Heart right ventricle (tissue), 16 donors: ENCODE measurements at regions not wholly inside any gene's neighbourhood (a gene's known extent, or its start where the extent isn't known, plus 50 kb on each side); places are given as distances from the start of the nearest gene placed in this dataset.

Source experiments
- ATAC-seq, 8 donors: fragments of 200-7000 bp; cut with Tn5 transposase; one replicate each; pipeline ENCODE4 v1.9.1; 2020; ENCODE audit warnings: mild to moderate bottlenecking in 8 of 8, moderate library complexity in 8 of 8, moderate number of reproducible peaks in 1 of 8
- DNase-seq, 2 donors: peaks; one replicate each; pipeline ENCODE4 v3.0.0-alpha.2; 2020
- H3K27ac ChIP-seq, 10 donors: fragments of 200-600 bp; sonication (generic) in 2 of 10; one replicate each; pipeline versions ENCODE4 v1.5.0 to v1.8.0; 2020 to 2022; ENCODE audit warnings: mild to moderate bottlenecking in 3 of 10
- H3K27me3 ChIP-seq, 7 donors: fragments of 200-600 bp; one replicate each; pipeline ENCODE4 v1.8.0; 2021 to 2022; ENCODE audit warnings: mild to moderate bottlenecking in 2 of 7
- H3K36me3 ChIP-seq, 9 donors: fragments of 200-600 bp; sonication (generic) in 1 of 9; one replicate each; pipeline versions ENCODE4 v1.5.0 to v1.8.0; 2020 to 2022; ENCODE audit warnings: mild to moderate bottlenecking in 2 of 9
- H3K4me1 ChIP-seq, 9 donors: fragments of 200-600 bp; sonication (generic) in 1 of 9; one replicate each; pipeline versions ENCODE4 v1.5.0 to v1.8.0; 2020 to 2022; ENCODE audit warnings: mild to moderate bottlenecking in 4 of 9
- H3K4me3 ChIP-seq, 10 donors: fragments of 200-600 bp; sonication (generic) in 2 of 10; one replicate each; pipeline versions ENCODE4 v1.5.0 to v1.8.0; 2020 to 2022; ENCODE audit warnings: mild to moderate bottlenecking in 7 of 10, moderate library complexity in 2 of 10
- H3K9me3 ChIP-seq, 11 donors: fragments of 200-600 bp in 10 of 11; sonication (generic) in 2 of 11; one replicate each; pipeline versions ENCODE4 v1.5.0 to v1.8.0; 2013 to 2022; ENCODE audit warnings: mild to moderate bottlenecking in 2 of 11, control low read depth in 1 of 11, moderate library complexity in 1 of 11
- WGBS, 2 donors: extraction: QIAGEN DNeasy Blood & Tissue Kit; methylation state at CpG; one replicate each; pipeline ENCODE4 v1.1.7; 2013; ENCODE audit warnings: inconsistent platforms in 1 of 2; 5-methylcytosine and 5-hydroxymethylcytosine counted together
- intact Hi-C, 10 donors: fragments of 100-400 bp; cut with DNase I; formaldehyde crosslinking; loops; one replicate each; pipeline versions ENCODE4 v1.11.1 to v1.14.2; 2022
- TF ChIP-seq, protein P1 (sequence below), 9 donors: fragments of 200-600 bp; sonication (generic) in 2 of 9; IDR thresholded peaks; one replicate each; pipeline versions ENCODE4 v1.5.0 to v1.8.0; 2021 to 2022; ENCODE audit warnings: antibody characterized with exemption in 9 of 9, mild to moderate bottlenecking in 5 of 9, moderate library complexity in 1 of 9
- donor health status: Arrhythmogenic right ventricular cardiomyopathy.
- donor health status: ischemic (EF 13 %, LVEDD 7.1; RV severe dilation, severe dysfunction).
- donor health status: healthy with polysubstance abuse.
- donor health status: DM: no; HTN: yes; CAD: no.
- donor health status: DM: no; HTN: no; CAD: no.
- donor health status: ischemic (EF 25% LVEDD 6.9; RV normal size, moderate dysfunction).
- donor health status: ischemic (EF 25% LVEDD 5.7; RV mildly dilated, moderate dysfunction).
- donor health status: healthy.
- donor health status: DM: yes; HTN: yes; CAD: no.
- donor health status: Ischemic cardiomyopathy.
- donor health status: ischemic (EF 35%, LVEDD 5.7; RV mildly dilated, moderate dysfunction).
- donor health status: nonischemic (EF 11% LVEDD 7.7; RV severe dilation, severe dysfunction).
- donor health status: DM: yes; HTN: yes; CAD: no.
- donor health status: PGD.
- donor health status: ischemic (EF 29% LVEDD 5.4; RV normal size, mild dysfunction).
- donor health status: nonischemic (EF 23%, LVEDD 6.1; RV moderate dilation, normal function).

DNA sequence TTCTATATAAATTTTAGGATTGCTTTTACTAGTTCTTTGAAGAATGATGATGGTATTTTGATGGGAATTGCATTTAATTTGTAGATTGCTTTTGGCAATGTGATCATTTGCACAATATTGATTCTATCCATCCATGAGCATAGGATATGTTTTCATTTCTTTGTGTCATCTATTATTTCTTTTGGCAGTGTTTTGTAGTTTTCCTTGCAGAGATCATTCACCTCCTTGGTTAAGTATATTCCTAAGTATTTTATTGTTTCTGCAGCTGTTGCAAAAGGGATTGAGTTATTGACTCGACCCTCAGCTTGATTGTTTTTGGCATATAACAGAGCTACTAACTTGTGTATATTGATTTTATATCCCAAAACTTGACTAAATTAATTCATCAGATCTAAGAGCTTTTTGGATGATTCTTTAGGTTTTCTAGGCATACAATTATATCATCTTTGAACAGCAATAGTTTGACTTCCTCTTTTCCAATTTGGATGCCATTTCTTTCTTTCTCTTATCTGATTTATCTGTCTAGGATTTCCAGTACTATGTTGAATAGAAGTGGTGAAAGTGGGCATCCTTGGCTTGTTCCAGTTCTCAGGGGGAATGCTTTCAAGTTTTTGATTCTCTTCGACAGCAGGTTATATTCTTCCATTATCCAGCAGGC lies 668.1 kb downstream of the SLC16A7 start:
- 76 to 86% methylated on average over 2 of the region's 2 CpGs for WGBS, 2 donors
- H3K4me3 ChIP-seq = no peak overlapping the region
- ATAC-seq = no peak
- no peaks in the 10 kb centered on the region for H3K27me3 ChIP-seq
- no peaks in the 10 kb centered on the region for H3K9me3 ChIP-seq
- no peaks in the 10 kb centered on the region for H3K4me1 ChIP-seq
- no peak for DNase-seq
- TF ChIP-seq, protein P1, sequence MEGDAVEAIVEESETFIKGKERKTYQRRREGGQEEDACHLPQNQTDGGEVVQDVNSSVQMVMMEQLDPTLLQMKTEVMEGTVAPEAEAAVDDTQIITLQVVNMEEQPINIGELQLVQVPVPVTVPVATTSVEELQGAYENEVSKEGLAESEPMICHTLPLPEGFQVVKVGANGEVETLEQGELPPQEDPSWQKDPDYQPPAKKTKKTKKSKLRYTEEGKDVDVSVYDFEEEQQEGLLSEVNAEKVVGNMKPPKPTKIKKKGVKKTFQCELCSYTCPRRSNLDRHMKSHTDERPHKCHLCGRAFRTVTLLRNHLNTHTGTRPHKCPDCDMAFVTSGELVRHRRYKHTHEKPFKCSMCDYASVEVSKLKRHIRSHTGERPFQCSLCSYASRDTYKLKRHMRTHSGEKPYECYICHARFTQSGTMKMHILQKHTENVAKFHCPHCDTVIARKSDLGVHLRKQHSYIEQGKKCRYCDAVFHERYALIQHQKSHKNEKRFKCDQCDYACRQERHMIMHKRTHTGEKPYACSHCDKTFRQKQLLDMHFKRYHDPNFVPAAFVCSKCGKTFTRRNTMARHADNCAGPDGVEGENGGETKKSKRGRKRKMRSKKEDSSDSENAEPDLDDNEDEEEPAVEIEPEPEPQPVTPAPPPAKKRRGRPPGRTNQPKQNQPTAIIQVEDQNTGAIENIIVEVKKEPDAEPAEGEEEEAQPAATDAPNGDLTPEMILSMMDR (IDR thresholded peaks at IDR 0.05) = no peak
- intact Hi-C loops = no loop called here
- H3K27ac ChIP-seq = no peak overlapping the region
- no peaks in the 10 kb centered on the region for H3K36me3 ChIP-seq

DNA sequence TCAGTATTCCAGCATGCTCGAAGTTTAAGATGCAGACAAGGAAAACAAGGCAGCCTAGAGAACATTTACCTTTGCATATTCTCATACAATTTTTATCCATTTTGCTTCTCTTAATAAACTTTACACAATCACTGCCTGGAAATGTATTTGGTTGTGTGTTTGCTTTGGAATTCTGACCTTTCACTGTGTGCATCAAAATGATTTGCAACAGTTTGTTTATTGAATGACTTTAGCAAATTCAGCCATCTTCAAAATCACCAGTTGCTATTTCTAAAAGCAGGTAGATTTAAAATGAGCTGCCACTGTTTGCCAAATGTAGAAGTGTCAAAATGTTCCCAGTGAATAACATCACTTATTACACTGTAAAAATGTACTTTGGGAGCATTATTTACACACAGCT lies 669.9 kb downstream of the SLC16A7 start:
- 71 to 80% methylated on average over 1 of the region's 1 CpG for WGBS, 2 donors
- H3K27me3 ChIP-seq = no peaks in the 10 kb centered on the region
- ATAC-seq (no peak), DNase-seq (no peak)
- intact Hi-C loops = no loop called here
- TF ChIP-seq, protein P1 (IDR thresholded peaks at IDR 0.05) = no peak
- H3K27ac ChIP-seq = no peak overlapping the region
- no peaks in the 10 kb centered on the region for H3K36me3 ChIP-seq
- H3K4me3 ChIP-seq = no peak overlapping the region
- no peaks in the 10 kb centered on the region for H3K4me1 ChIP-seq
- peaks cover 0 to 13% (median 0%) of the 10 kb centered on the region in 11 donors for H3K9me3 ChIP-seq

DNA sequence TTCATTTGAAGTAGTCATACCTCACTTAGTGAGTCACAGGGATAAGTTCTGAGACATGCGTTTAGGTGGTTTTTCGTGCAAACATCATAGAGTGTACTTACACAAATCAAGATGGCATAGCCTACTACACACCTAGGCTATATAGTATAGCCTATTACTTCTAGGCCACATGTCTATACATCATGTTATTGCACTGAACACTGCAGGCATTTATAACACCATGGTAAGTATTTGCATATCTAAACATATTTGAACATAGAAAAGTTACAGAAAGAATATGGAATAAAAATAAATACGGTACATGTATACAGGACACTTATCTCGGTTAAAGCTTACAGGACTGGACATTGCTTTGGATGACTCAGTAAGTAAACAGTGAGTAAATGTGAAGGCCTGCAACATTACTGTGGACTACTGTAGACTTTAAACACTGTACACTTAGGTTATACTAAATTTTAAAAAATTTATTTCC lies 670.6 kb downstream of the SLC16A7 start:
- Histone ChIP-seq H3K36me3 (no peaks in the 10 kb centered on the region), H3K9me3 (peaks cover 0 to 16% (median 0%) of the 10 kb centered on the region in 11 donors), H3K4me1 (no peaks in the 10 kb centered on the region), H3K27ac (no peak overlapping the region), H3K4me3 (no peak overlapping the region), H3K27me3 (no peaks in the 10 kb centered on the region)
- TF ChIP-seq, protein P1 (IDR thresholded peaks at IDR 0.05) = no peak
- DNase-seq = no peak
- 80 to 87% methylated on average over 4 of the region's 4 CpGs for WGBS, 2 donors
- ATAC-seq = no peak
- intact Hi-C loops = no loop called here

DNA sequence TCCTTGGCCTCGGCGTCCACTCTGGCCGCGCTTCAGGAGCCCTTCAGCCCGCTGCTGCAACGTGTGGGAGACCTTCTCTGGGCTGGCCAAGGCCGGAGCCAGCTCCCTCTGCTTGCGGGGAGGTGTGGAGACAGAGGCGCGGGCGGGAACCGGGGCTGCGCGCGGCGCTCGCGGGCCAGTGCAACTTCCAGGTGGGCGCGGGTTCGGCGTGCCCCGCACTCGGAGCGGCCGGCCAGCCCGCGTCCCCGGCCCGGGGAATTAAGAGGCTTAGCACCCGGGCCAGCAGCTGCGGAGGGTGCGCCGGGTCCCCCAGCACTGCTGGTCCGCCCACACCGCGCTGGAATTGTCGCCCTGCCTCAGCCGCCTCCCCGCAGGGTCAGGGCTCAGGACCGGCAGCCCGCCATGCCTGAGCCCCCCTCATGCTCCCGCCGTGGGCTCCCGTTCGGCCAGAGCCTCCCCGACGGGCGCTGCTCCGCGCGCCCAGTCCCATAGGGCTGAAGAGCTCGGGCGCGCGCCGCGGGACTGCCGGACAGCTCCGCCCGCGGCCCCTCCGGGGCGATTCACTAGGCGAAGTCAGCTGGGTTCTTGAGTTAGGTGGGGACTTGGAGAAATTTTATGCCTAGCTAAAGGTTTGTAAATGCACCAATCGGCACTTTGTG lies 673.9 kb downstream of the SLC16A7 start:
- H3K9me3 ChIP-seq = peaks cover 0 to 16% (median 0%) of the 10 kb centered on the region in 11 donors
- no peaks in the 10 kb centered on the region for H3K36me3 ChIP-seq
- WGBS, 2 donors = 95 to 97% methylated on average over 66 of the region's 66 CpGs
- no peaks in the 10 kb centered on the region for H3K4me1 ChIP-seq
- intact Hi-C loops = no loop called here
- H3K27ac ChIP-seq = no peak overlapping the region
- H3K27me3 ChIP-seq = no peaks in the 10 kb centered on the region
- DNase-seq (no peak), ATAC-seq (no peak)
- H3K4me3 ChIP-seq = no peak overlapping the region
- TF ChIP-seq, protein P1 (IDR thresholded peaks at IDR 0.05) = no peak
